Occipital lobe (tissue), 1 donor: ENCODE measurements at regions not wholly inside any gene's neighbourhood (a gene's known extent, or its start where the extent isn't known, plus 50 kb on each side); places are given as distances from the start of the nearest gene placed in this dataset.
"Not testable (repeated sequence)": the region's sequence is repeated elsewhere in the genome, so short reads cannot be mapped to it uniquely, and the experiment has no call there.

Experiments
- DNase-seq: peaks from one replicate; lab custom pipeline; 2025; lab: John Stamatoyannopoulos, UW

DNA sequence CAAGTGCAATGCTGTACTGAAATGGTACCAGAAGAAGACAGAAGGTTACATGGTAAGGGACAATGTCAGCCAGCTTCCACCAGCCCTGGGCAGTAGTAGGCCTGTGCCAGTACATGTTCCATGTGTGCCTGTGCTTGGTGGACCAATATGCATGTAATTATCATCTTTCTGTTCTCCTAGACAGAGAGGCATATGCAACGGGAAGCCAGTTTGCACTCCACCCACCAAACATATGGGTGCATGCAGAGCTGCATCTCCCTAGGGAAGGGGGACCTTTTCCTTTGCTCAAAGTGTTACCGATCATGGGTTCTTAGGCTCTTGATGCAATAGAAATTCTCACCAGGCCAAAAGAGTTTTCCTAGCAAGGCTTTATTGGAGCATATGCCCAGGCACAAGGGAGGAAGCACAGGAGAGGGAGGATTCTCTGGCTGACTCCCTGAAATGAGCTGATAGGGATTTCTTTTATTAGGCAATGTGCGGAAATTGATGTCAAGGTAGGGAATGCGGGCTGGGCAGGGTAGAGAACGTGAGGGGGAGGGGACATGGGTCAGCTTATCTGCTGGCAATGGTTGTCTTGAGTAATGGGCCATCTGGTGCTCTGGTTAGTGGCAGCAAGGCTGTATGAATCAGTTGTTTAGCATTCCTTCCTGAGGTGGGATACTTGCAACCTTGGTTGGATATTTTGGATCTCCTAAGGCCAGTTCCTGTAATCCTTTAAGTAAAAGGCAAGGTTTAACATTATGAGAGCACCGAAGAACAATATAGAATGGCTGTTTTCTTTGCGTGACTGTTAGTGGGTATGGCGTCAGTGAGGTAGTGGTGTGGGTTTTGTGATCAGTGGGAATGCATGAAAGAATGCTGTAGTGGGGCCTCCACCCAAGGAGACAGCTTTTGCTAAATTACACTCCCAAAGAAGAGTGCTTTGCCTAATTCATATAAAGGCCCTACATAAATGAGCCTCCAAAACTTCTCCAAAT lies 102.5 kb downstream of the CDRT15L2 start:
- DNase-seq, result not testable (repeated sequence)

GRCh38 chr17:20683651-20684229 lies 104.2 kb downstream of the CDRT15L2 start:
- not testable (repeated sequence) for DNase-seq

DNA sequence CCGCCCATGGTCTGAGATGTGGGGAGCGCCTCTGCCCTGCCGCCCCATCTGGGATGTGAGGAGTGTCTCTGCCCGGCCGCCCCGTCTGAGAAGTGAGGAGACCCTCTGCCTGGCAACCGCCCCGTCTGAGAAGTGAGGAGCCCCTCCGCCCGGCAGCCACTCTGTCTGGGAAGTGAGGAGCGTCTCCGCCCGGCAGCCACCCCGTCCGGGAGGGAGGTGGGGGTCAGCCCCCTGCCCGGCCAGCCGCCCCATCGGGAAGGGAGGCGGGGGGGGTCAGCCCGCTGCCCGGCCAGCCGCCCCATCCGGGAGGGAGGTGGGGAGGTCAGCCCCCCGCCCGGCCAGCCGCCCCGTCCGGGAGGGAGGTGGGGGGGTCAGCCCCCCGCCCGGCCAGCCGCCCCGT lies 105.5 kb downstream of the CDRT15L2 start:
- not testable (repeated sequence) for DNase-seq

DNA sequence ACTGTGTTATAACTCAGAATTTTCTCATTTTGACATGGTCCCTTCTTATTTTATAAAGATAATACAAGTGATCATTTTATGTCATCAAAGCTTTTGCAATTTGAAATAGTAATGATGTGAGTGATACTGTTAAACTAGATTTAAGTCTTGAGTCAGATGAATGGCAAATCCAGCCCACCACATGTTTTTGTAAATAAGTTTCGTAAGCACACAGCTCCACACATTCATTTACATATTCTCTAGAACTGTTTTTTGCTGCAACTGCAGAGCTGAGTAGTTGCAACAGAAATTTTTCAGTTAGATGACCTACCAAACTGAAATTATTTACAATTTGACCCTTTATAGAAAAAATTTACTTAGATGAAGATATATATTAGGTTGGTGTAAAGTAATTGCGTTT lies 108.1 kb downstream of the CDRT15L2 start:
- not testable (repeated sequence) for DNase-seq

GRCh38 chr17:20689170-20689749 lies 109.7 kb downstream of the CDRT15L2 start:
- DNase-seq, result not testable (repeated sequence)

DNA sequence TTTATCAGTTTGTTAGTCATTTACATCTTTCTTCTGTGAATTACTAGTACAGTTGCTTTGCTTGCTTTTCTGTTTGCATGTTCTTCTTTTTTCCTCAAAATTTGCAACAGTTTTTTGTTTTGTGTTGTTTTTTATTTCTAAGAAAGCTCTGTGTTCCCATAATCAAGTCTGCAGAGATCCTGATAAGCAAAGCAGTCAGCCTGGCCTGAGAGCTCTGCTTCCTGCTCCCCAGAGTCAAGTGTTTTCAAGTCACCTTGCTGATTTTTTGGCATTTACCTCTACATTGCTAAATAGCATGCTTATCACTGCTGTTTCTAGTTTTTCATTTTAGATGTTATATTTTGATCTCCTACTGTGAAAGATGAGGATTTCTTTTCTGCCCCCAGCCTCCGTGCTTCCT lies 113.2 kb downstream of the CDRT15L2 start:
- not testable (repeated sequence) for DNase-seq

- DNase-seq, result not testable (repeated sequence)
Measured at GRCh38 chr17:20695871-20696270, 116.3 kb downstream of the CDRT15L2 start.

- not testable (repeated sequence) for DNase-seq
Measured at GRCh38 chr17:20698463-20699206, 119.1 kb downstream of the CDRT15L2 start.

- not testable (repeated sequence) for DNase-seq
Measured at GRCh38 chr17:20700528-20700927, 121.0 kb downstream of the CDRT15L2 start.

DNA sequence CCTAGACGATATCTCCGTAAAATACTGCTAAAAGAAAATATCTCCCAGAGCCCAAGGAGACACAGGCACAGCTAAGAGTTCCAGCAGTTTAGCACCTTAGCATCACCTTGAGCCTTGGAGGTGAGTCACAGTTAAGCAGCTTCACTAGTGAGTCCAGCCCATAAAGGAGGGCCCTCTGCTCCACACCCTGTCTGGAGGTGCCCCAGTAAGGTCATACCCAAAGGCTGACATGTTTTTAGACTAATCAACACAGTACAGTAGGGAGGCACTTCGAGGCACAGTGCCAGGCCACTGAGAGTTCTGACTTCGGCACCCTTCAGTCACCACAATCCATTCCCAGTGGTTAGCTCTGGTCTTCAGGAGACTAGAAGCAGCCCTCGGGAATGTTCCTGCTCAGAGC lies 121.8 kb downstream of the CDRT15L2 start:
- DNase-seq, result not testable (repeated sequence)

- DNase-seq, result no peak
Measured at GRCh38 chr17:20702692-20703091, 123.2 kb downstream of the CDRT15L2 start.

GRCh38 chr17:20703781-20704180 lies 124.3 kb downstream of the CDRT15L2 start:
- no peak for DNase-seq

DNA sequence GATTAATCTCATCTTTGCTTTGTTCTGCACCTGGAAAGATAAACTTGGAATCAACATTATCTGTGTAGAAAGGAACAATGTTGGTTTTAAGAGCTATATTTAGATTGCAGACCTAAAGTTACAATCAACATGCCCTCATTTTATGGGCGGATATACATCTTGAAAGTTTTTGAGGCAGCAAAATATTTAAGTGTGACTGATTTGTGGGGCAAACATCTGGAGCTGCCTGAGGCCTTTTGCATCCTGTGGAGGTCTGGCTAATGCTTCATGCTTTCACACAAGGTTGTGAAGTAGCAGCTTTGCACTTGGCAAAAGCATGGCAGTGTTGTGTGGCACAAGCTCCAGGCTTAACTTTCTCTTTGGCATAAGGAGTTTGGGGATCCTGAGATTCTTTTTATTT lies 125.7 kb downstream of the CDRT15L2 start:
- DNase-seq, result not testable (repeated sequence)

- no peak for DNase-seq
Measured at GRCh38 chr17:20706751-20707373, 127.3 kb downstream of the CDRT15L2 start.

DNA sequence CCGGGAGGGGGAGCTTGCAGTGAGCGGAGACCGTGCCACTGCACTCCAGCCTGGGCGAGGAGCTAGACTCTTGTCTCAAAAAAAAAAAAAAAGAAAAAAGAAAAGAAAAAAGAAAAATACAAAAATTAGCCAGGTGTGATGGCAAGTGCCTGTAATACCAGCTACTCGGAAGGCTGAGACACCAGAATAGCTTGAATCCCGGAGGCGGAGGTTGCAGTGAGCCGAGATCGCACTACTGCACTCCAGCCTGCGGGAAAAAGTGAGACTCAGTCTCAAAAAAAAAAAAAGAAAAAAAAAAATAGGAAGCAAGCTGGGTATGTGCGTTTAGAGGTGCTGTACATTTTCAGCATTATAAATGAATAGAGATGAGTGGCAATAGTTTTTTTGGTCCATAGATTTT lies 129.3 kb downstream of the CDRT15L2 start:
- DNase-seq, result not testable (repeated sequence)

GRCh38 chr17:20716481-20716880 lies 137.0 kb downstream of the CDRT15L2 start:
- not testable (repeated sequence) for DNase-seq

- DNase-seq, result no peak
Measured at GRCh38 chr17:20721171-20721570, 141.6 kb downstream of the CDRT15L2 start.

DNA sequence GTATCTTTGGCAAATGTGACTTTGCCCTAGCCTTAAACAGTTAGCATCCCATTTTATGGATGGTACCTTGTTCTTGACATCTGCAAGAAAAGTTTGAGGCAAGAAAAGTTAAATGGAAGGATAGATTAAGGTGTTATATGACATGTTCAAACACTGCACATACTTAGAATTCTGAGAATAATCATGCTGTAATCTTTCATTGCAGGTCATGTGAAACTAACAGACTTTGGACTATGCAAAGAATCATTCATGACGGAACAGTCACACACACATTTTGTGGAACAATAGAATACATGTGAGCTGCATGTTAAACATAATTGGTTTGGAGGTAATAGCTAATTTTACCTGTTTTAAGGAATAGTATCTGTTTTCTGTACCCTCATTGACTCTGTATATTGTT lies 144.9 kb downstream of the CDRT15L2 start:
- DNase-seq, result not testable (repeated sequence)

- DNase-seq, result not testable (repeated sequence)
Measured at GRCh38 chr17:20727201-20727600, 147.7 kb downstream of the CDRT15L2 start.

DNA sequence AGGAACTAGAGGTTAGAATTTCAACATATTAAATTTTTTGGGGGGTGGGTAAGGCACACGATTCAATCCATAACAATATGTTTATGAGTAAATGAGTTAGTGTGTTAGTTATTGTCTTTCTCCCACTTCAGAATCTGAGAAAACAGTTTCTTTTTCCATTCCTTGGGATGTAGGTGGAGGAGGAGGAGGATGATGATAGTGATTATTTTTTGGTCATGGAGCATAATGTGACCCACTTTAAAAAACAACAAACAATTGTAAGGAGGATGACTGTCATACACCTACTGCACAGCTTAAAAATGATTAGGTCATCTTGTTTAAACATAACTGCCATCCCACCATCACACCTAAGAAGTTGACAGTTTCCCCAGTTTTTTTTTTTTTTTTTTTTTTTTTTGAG lies 148.7 kb downstream of the CDRT15L2 start:
- no peak for DNase-seq

GRCh38 chr17:20731131-20731530 lies 151.6 kb downstream of the CDRT15L2 start:
- not testable (repeated sequence) for DNase-seq
